Colonic mucosa (tissue), 4 donors: ENCODE measurements at regions not wholly inside any gene's neighbourhood (a gene's known extent, or its start where the extent isn't known, plus 50 kb on each side); places are given as distances from the start of the nearest gene placed in this dataset.

Source experiments
- DNase-seq: peaks from one replicate; pipeline ENCODE4 v3.0.0-alpha.2; 2020
- H3K27ac ChIP-seq: fragments of 200-600 bp; one replicate; pipeline ENCODE4 v1.8.0; 2021
- H3K27me3 ChIP-seq: fragments of 200-600 bp; one replicate; pipeline ENCODE4 v1.8.0; 2021
- H3K36me3 ChIP-seq: fragments of 200-600 bp; one replicate; pipeline ENCODE4 v1.8.0; 2021
- H3K4me1 ChIP-seq: fragments of 200-600 bp; one replicate; pipeline ENCODE4 v1.8.0; 2021; ENCODE audit warnings: mild to moderate bottlenecking
- H3K4me3 ChIP-seq: fragments of 200-600 bp; one replicate; pipeline ENCODE4 v1.8.0; 2021
- H3K9ac ChIP-seq, 2 donors: one replicate each; pipeline ENCODE4 v1.7.0; 2013; ENCODE audit warnings: control low read depth in 2 of 2, low read depth in 2 of 2, low read length in 2 of 2
- H3K9me3 ChIP-seq: fragments of 200-600 bp; one replicate; pipeline ENCODE4 v1.8.0; 2021
- CTCF ChIP-seq: fragments of 200-600 bp; IDR thresholded peaks from one replicate; pipeline ENCODE4 v1.8.0; 2022; ENCODE audit warnings: antibody characterized with exemption, mild to moderate bottlenecking
- intact Hi-C: fragments of 100-400 bp; cut with DNase I; formaldehyde crosslinking; loops from one replicate; pipeline ENCODE4 v1.14.1; 2022
- donor health status: healthy.
- donor health status: DM: no; HTN: no; CAD: no.
- donor health status: DM: no; HTN: no; CAD: no.

- no peaks in the 10 kb centered on the region for H3K9me3 ChIP-seq
- DNase-seq = no peak
- H3K4me1 ChIP-seq = no peaks in the 10 kb centered on the region
- H3K36me3 ChIP-seq = no peaks in the 10 kb centered on the region
- intact Hi-C loops = loop anchor here (10.0 kb wide), 1 partner anchor 175 kb away; no protein-coding TSS in a partner anchor
- no peak overlapping the region for H3K4me3 ChIP-seq
- TF ChIP-seq CTCF = no peak
- no peak overlapping the region for H3K27ac ChIP-seq
- H3K9ac ChIP-seq = no peak overlapping the region
- H3K27me3 ChIP-seq = no peaks in the 10 kb centered on the region
Measured at GRCh38 chr6:10259671-10260070, 155.2 kb downstream of the TFAP2A start.

DNA sequence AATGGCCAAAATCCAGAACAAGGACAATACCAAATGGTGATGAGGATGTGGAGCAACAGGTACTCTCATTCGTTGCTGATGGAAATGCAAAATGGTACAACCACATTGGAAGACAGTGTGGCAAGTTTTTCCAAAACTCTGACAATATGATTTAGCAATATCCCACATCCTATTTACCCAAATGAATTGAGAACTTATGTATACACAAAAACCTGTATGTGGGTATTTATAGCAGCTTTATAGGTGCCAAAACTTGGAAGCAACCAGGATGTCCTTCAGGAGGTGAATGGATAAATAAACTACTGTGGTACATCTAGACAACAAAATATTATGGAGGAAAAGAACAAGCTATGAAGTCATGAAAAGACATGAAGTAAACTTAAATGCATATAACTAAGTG, 156.5 kb downstream of the TFAP2A start:
- no peak overlapping the region for H3K4me3 ChIP-seq

DNA sequence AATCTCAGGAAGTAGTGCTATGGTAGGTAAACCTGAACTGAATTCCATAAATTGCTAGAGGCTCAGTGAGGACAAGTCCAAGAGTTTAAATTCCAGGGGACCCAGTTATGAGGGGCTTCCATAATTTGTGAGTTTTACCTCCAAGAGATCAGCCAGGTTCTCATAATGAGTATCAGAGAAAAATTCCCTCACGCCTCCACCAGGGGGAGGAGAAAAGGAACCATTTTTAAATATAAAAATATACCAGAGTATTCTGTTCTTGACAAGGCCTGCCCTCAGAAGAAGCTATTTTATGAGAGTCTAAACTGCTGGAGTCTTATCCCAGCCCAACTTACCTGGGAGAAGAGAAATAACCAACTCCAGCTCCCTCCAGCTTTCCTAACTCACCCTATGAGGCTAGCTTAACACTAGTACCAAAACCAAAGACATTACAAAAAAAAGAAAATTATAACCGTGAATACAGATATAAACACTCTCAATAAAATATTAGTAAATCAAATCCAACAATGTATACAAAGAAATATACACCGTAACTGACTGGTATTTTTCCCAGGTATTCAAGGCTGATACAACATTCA, 158.7 kb downstream of the TFAP2A start:
- Histone ChIP-seq H3K4me3 (no peak overlapping the region), H3K27ac (no peak overlapping the region), H3K36me3 (no peaks in the 10 kb centered on the region), H3K9ac (no peak overlapping the region), H3K4me1 (no peaks in the 10 kb centered on the region), H3K27me3 (no peaks in the 10 kb centered on the region), H3K9me3 (no peaks in the 10 kb centered on the region)
- DNase-seq = no peak
- intact Hi-C loops = loop anchor here (10.0 kb wide), 1 partner anchor 179 kb away; no protein-coding TSS in a partner anchor
- TF ChIP-seq CTCF = peak; percentile 49

More for the DNA sequence above, 156.5 kb downstream of the TFAP2A start:
- Histone ChIP-seq H3K4me1 (no peaks in the 10 kb centered on the region), H3K9me3 (no peaks in the 10 kb centered on the region), H3K27me3 (no peaks in the 10 kb centered on the region), H3K9ac (no peak overlapping the region), H3K27ac (no peak overlapping the region), H3K36me3 (no peaks in the 10 kb centered on the region)
- no peak for DNase-seq
- intact Hi-C loops = loop anchor here (10.0 kb wide), 1 partner anchor 176 kb away; no protein-coding TSS in a partner anchor
- TF ChIP-seq CTCF = no peak

DNA sequence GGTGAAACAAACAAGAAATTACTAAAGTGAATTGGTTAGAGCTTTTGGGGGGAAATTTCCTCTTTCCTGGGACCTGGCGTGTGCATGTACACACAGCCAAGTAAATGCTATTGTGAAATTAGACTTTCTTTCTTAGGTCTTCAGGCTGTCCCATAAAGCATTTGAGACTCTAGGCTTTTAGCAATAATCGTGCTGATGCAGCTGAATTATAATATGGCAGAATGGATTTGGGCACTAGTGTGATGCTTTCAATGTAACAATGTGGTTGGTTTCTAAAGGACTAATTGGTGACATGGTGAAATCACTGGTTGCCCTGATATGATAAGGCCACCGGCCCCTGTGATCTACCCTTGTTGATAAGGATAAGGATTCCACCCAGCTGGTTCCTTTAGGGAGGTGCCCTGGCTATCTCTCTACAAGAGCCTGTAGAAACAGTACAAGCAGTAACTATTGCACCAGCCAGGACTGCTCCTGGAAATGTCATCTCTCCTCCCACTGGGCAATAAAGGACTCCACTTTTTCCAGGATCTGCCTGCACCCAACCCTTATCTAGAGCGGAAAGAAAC, 164.1 kb downstream of the TFAP2A start:
- no peak for DNase-seq
- H3K9me3 ChIP-seq = no peaks in the 10 kb centered on the region
- H3K27ac ChIP-seq = no peak overlapping the region
- no peak overlapping the region for H3K9ac ChIP-seq
- TF ChIP-seq CTCF = no peak
- no peak overlapping the region for H3K4me3 ChIP-seq
- H3K27me3 ChIP-seq = no peaks in the 10 kb centered on the region
- intact Hi-C loops = loop anchor here (10.0 kb wide), 1 partner anchor 184 kb away; no protein-coding TSS in a partner anchor
- no peaks in the 10 kb centered on the region for H3K36me3 ChIP-seq
- H3K4me1 ChIP-seq = no peaks in the 10 kb centered on the region

GRCh38 chr6:10248378-10248843, 166.5 kb downstream of the TFAP2A start:
- Histone ChIP-seq H3K27me3 (no peaks in the 10 kb centered on the region), H3K4me1 (no peaks in the 10 kb centered on the region), H3K4me3 (no peak overlapping the region), H3K27ac (no peak overlapping the region), H3K9me3 (no peaks in the 10 kb centered on the region), H3K9ac (no peak overlapping the region), H3K36me3 (no peaks in the 10 kb centered on the region)
- no peak for TF ChIP-seq CTCF
- DNase-seq = no peak
- intact Hi-C loops = no loop called here
